ENCODE measurements at regions not wholly inside any gene's neighbourhood (a gene's known extent, or its start where the extent isn't known, plus 50 kb on each side); places are given as distances from the start of the nearest gene placed in this dataset.

GRCh38 chr14:84792722-84793410 is 737.1 kb upstream of the FLRT2 start:
- no peak overlapping the region for H3K4me2 ChIP-seq (ENCODE audit: low read length)
- H2AFZ ChIP-seq (ENCODE audit: low read length) = no peak overlapping the region
- H3K9ac ChIP-seq (ENCODE audit: low read length) = no peak overlapping the region
- no peaks in the 10 kb centered on the region for H3K9me3 ChIP-seq (ENCODE audit: low read length)
- H3K27me3 ChIP-seq (ENCODE audit: insufficient read depth, low read length) = no peaks in the 10 kb centered on the region
- H3K4me1 ChIP-seq (ENCODE audit: insufficient read depth, low read length, severe bottlenecking) = no peaks in the 10 kb centered on the region
- no peaks in the 10 kb centered on the region for H4K20me1 ChIP-seq (ENCODE audit: insufficient read depth, low read length)
- H3K79me2 ChIP-seq (ENCODE audit: insufficient read depth, low read length) = no peaks in the 10 kb centered on the region
- TF ChIP-seq EZH2 (IDR thresholded peaks at IDR 0.05; ENCODE audit: borderline replicate concordance, low read length) (no peak), CTCF (IDR thresholded peaks at IDR 0.05; ENCODE audit: low read length) (no peak)
- H3K9me2 ChIP-seq (ENCODE audit: low read depth, low read length) = no peaks in the 10 kb centered on the region
- no peak overlapping the region for H3K4me3 ChIP-seq (ENCODE audit: low read depth, low read length, poor library complexity, severe bottlenecking)
- no peaks in the 10 kb centered on the region for H3K36me3 ChIP-seq (ENCODE audit: insufficient read depth, low read length)
- no peak overlapping the region for H3K27ac ChIP-seq (ENCODE audit: low read depth, low read length, poor library complexity, severe bottlenecking)
- no peaks in the 10 kb centered on the region for H3F3A ChIP-seq (ENCODE audit: insufficient read depth, low read length)

- H3K4me3 ChIP-seq (ENCODE audit: low read depth, low read length, poor library complexity, severe bottlenecking) = no peak overlapping the region
- H3K79me2 ChIP-seq (ENCODE audit: insufficient read depth, low read length) = no peaks in the 10 kb centered on the region
- no peaks in the 10 kb centered on the region for H3K9me3 ChIP-seq (ENCODE audit: low read length)
- no peak overlapping the region for H3K27ac ChIP-seq (ENCODE audit: low read depth, low read length, poor library complexity, severe bottlenecking)
- H3F3A ChIP-seq (ENCODE audit: insufficient read depth, low read length) = no peaks in the 10 kb centered on the region
- no peaks in the 10 kb centered on the region for H3K9me2 ChIP-seq (ENCODE audit: low read depth, low read length)
- no peak overlapping the region for H3K9ac ChIP-seq (ENCODE audit: low read length)
- no peak for TF ChIP-seq CTCF (IDR thresholded peaks at IDR 0.05; ENCODE audit: low read length)
- no peak for TF ChIP-seq EZH2 (IDR thresholded peaks at IDR 0.05; ENCODE audit: borderline replicate concordance, low read length)
- H3K4me2 ChIP-seq (ENCODE audit: low read length) = no peak overlapping the region
- H2AFZ ChIP-seq (ENCODE audit: low read length) = no peak overlapping the region
- H3K36me3 ChIP-seq (ENCODE audit: insufficient read depth, low read length) = no peaks in the 10 kb centered on the region
- no peaks in the 10 kb centered on the region for H4K20me1 ChIP-seq (ENCODE audit: insufficient read depth, low read length)
- H3K27me3 ChIP-seq (ENCODE audit: insufficient read depth, low read length) = no peaks in the 10 kb centered on the region
- H3K4me1 ChIP-seq (ENCODE audit: insufficient read depth, low read length, severe bottlenecking) = no peaks in the 10 kb centered on the region
Measured at GRCh38 chr14:84797326-84797725, 732.6 kb upstream of the FLRT2 start.

GRCh38 chr14:84804468-84804867 is 725.5 kb upstream of the FLRT2 start:
- H4K20me1 ChIP-seq (ENCODE audit: insufficient read depth, low read length) = no peaks in the 10 kb centered on the region
- no peaks in the 10 kb centered on the region for H3K27me3 ChIP-seq (ENCODE audit: insufficient read depth, low read length)

More at GRCh38 chr14:84804468-84804867, 725.5 kb upstream of the FLRT2 start:
- H3F3A ChIP-seq (ENCODE audit: insufficient read depth, low read length) = no peaks in the 10 kb centered on the region
- no peaks in the 10 kb centered on the region for H3K4me1 ChIP-seq (ENCODE audit: insufficient read depth, low read length, severe bottlenecking)
- no peaks in the 10 kb centered on the region for H3K79me2 ChIP-seq (ENCODE audit: insufficient read depth, low read length)
- H3K27ac ChIP-seq (ENCODE audit: low read depth, low read length, poor library complexity, severe bottlenecking) = no peak overlapping the region
- no peak overlapping the region for H3K4me3 ChIP-seq (ENCODE audit: low read depth, low read length, poor library complexity, severe bottlenecking)
- H2AFZ ChIP-seq (ENCODE audit: low read length) = no peak overlapping the region
- H3K9me3 ChIP-seq (ENCODE audit: low read length) = no peaks in the 10 kb centered on the region
- H3K36me3 ChIP-seq (ENCODE audit: insufficient read depth, low read length) = no peaks in the 10 kb centered on the region
- H3K9me2 ChIP-seq (ENCODE audit: low read depth, low read length) = no peaks in the 10 kb centered on the region
- TF ChIP-seq CTCF (IDR thresholded peaks at IDR 0.05; ENCODE audit: low read length) (no peak), EZH2 (IDR thresholded peaks at IDR 0.05; ENCODE audit: borderline replicate concordance, low read length) (no peak)
- no peak overlapping the region for H3K9ac ChIP-seq (ENCODE audit: low read length)
- H3K4me2 ChIP-seq (ENCODE audit: low read length) = no peak overlapping the region
